SJSA1 (cell line): ENCODE measurements at regions not wholly inside any gene's neighbourhood (a gene's known extent, or its start where the extent isn't known, plus 50 kb on each side); places are given as distances from the start of the nearest gene placed in this dataset.
"Not testable (repeated sequence)": the region's sequence is repeated elsewhere in the genome, so short reads cannot be mapped to it uniquely, and the experiment has no call there.

Source experiments
- DNase-seq, 2 experiments: peaks; one replicate each; pipeline ENCODE4 v3.0.0-alpha.2; 2015 to 2020; ENCODE audit warnings: low spot score in 2 of 2, low read depth in 1 of 2
- H3K27ac ChIP-seq: fragments of 250-450 bp; sonication (Bioruptor Pico); 2 replicates; pipeline ENCODE4 v1.5.1; 2020; ENCODE audit warnings: mild to moderate bottlenecking, moderate library complexity
- H3K27me3 ChIP-seq: fragments of 250-450 bp; sonication (Bioruptor Pico); replicated peaks from 2 replicates; pipeline ENCODE4 v1.5.1; 2020; ENCODE audit warnings: mild to moderate bottlenecking, moderate library complexity
- H3K36me3 ChIP-seq: fragments of 250-450 bp; sonication (Bioruptor Pico); 2 replicates; pipeline ENCODE4 v1.5.1; 2020; ENCODE audit warnings: mild to moderate bottlenecking
- H3K4me1 ChIP-seq: fragments of 250-450 bp; sonication (Bioruptor Pico); replicated peaks from 2 replicates; pipeline ENCODE4 v1.6.1; 2021; ENCODE audit warnings: mild to moderate bottlenecking
- H3K4me3 ChIP-seq: fragments of 250-450 bp; sonication (Bioruptor Pico); 2 replicates; pipeline ENCODE4 v1.5.1; 2020; ENCODE audit warnings: mild to moderate bottlenecking
- H3K9me3 ChIP-seq: fragments of 250-450 bp; sonication (Bioruptor Pico); replicated peaks from 2 replicates; pipeline ENCODE4 v1.5.1; 2020; ENCODE audit warnings: mild to moderate bottlenecking

DNA sequence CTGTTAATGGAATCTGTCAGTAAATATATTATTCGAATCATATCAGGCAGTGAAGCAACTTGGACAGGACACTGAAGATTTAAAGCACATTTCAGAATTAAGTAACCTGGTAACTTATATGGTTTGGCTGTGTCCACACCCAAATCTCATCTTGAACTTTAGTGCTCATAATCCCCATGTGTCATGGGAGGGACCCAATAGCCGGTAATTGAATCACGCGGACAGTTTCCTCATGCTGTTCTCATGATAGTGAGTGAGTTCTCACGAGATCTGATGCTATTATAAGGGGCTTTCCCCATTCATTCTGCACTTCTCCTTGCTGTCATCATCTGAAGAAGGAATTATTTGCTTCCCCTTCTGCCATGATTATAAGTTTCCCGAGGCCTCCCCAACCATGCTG, 83.2 kb upstream of the COL1A2 start:
- no peak overlapping the region for H3K4me3 ChIP-seq
- no peak for DNase-seq

DNA sequence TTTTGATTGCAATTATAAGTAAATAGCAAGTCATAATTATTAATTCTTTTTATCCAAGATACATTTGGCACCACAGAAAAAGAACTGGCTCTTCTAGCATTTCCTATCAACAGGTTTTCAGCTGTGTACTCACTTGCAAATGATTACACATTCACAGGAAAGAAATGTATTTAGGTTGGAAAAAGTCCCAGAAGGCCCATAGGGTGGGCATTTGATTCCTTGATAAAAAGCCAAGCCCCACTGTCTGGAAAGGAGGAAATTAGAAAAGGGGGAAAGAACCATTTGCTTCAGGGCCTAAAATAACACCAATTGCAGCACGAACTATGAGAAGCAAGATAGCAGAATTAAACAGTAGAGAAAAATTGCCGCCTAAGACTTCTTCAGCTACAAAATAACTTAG, 80.8 kb upstream of the COL1A2 start:
- no peak for DNase-seq

More for the DNA sequence above, 83.2 kb upstream of the COL1A2 start:
- Histone ChIP-seq H3K36me3 (no peaks in the 10 kb centered on the region), H3K4me1 (0 out of 2 replicates have a peak, but pooled peaks cover 3% of the 10 kb centered on the region), H3K27me3 (no peaks in the 10 kb centered on the region), H3K27ac (no peak overlapping the region), H3K9me3 (no peaks in the 10 kb centered on the region)

GRCh38 chr7:94314413-94315410, 80.0 kb upstream of the COL1A2 start:
- DNase-seq: no peak
- Histone ChIP-seq H3K4me3 (no peak overlapping the region), H3K36me3 (no peaks in the 10 kb centered on the region), H3K4me1 (0 out of 2 replicates have a peak, but pooled peaks cover 3% of the 10 kb centered on the region), H3K9me3 (no peaks in the 10 kb centered on the region), H3K27ac (no peak overlapping the region), H3K27me3 (no peaks in the 10 kb centered on the region)

More for the DNA sequence above, 80.8 kb upstream of the COL1A2 start:
- Histone ChIP-seq H3K36me3 (no peaks in the 10 kb centered on the region), H3K27me3 (no peaks in the 10 kb centered on the region), H3K9me3 (no peaks in the 10 kb centered on the region), H3K27ac (no peak overlapping the region), H3K4me1 (0 out of 2 replicates have a peak, but pooled peaks cover 3% of the 10 kb centered on the region), H3K4me3 (no peak overlapping the region)

DNA sequence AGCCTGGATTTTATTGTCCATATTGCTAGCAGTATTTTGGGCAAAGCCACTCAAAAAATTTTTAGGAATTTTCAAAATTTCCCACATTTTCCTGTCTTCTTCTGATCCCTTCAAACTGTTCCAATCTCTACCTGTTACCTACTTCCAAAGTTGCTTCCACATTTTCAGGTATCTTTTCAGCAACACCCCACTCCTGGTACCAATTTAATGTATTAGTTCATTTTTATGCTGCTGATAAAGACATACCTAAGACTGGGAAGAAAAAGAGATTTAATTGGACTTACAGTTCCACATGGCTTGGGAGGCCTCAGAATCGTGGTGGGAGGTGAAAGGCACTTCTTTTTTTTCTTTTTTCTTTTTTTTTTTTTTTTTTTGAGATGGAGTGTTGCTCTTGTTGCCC, 73.6 kb upstream of the COL1A2 start:
- H3K9me3 ChIP-seq, H3K36me3 ChIP-seq: not testable (repeated sequence)

GRCh38 chr7:94323844-94324243, 70.9 kb upstream of the COL1A2 start:
- no peak overlapping the region for H3K4me3 ChIP-seq
- H3K27ac ChIP-seq: no peak overlapping the region
- no peaks in the 10 kb centered on the region for H3K4me1 ChIP-seq
- H3K27me3 ChIP-seq: no peaks in the 10 kb centered on the region
- no peak for DNase-seq
- H3K36me3 ChIP-seq: no peaks in the 10 kb centered on the region
- no peaks in the 10 kb centered on the region; the same call in 1 of the 2 replicates for H3K9me3 ChIP-seq

More for the DNA sequence above, 73.6 kb upstream of the COL1A2 start:
- DNase-seq, H3K27me3 ChIP-seq, H3K4me1 ChIP-seq, H3K27ac ChIP-seq, H3K4me3 ChIP-seq: not testable (repeated sequence)

DNA sequence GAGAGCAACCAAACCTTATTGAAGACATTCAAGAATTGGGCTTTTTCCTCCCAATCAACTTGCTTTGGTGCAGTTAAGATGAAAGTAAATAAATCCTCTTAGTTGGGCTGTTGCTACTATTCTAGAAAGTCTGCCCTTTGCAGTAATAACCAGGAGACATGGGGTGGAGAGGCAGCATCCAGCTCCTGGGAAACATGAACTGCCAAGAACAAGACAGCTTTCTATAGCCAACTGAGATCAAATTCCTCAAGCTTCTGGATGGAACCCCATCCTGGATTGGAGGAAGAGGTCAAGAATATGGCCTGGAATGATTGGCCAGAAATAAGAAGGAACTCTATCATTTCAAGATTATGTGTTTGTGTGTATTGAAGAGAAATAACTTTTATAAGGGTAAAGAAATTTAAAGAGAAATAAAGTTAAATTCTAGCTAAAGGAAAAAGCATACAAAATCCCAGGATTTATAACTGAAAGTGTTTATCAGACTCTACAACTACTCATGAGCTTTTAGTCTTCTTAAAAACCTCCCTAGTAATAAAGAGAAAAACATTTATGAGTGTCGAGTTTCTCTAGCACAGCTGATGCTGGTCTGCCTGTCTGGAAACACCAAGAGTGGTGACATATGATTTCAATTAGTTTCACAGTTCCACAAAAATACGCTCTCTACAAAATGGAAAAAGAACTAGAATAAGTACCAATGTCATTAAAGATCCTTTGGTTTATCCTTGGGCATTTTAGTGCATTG, 70.1 kb upstream of the COL1A2 start:
- no peaks in the 10 kb centered on the region for H3K27me3 ChIP-seq
- DNase-seq: no peak
- H3K9me3 ChIP-seq: no peaks in the 10 kb centered on the region; the same call in 1 of the 2 replicates
- no peaks in the 10 kb centered on the region for H3K4me1 ChIP-seq
- no peak overlapping the region for H3K27ac ChIP-seq
- H3K36me3 ChIP-seq: no peaks in the 10 kb centered on the region
- no peak overlapping the region for H3K4me3 ChIP-seq

GRCh38 chr7:94325122-94325475, 69.6 kb upstream of the COL1A2 start:
- no peak overlapping the region for H3K27ac ChIP-seq
- H3K36me3 ChIP-seq: no peaks in the 10 kb centered on the region
- no peaks in the 10 kb centered on the region for H3K27me3 ChIP-seq
- no peaks in the 10 kb centered on the region; the same call in 1 of the 2 replicates for H3K9me3 ChIP-seq
- H3K4me3 ChIP-seq: no peak overlapping the region
- no peaks in the 10 kb centered on the region; the same call in 1 of the 2 replicates for H3K4me1 ChIP-seq
- no peak for DNase-seq

DNA sequence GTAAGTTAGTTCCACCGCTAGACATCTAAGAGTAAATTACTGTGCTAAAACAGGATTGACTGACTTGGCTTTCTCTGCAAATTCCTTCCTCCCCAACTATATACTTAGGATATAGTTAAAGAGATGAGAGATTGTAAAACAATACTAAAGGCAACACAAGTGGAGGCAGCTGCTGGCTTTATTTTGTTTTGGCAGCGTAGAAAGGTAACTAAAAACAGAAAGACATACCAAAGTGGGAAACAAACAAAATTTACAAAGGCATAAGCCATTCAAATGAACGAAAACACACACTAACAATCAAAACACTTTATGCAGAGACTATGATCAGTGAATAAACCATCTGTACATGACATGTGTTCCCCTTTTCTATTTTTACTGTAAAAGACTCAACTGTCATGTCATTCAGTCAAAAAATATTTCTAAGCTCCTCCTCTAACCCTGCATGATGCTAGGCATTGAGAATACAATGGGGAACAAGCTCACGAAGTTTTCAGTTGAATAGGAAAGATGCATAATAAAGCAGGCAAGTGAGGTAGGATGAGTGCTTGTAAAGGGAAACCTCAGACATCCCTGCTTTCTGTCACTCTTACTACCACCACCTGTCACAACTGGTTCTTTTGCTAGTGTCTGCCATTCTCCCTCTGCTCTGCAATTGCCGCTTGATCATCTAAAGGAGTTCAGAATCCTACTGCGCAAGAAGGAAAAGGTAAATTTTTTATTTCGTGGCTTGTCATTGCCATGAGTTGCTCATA, 64.2 kb upstream of the COL1A2 start:
- Histone ChIP-seq H3K36me3 (no peaks in the 10 kb centered on the region), H3K9me3 (no peaks in the 10 kb centered on the region), H3K4me1 (peaks cover 5% of the 10 kb centered on the region; the same call in 1 of the 2 replicates), H3K27ac (no peak overlapping the region; the same call in 1 of the 2 replicates), H3K27me3 (no peaks in the 10 kb centered on the region), H3K4me3 (no peak overlapping the region)
- DNase-seq: no peak

DNA sequence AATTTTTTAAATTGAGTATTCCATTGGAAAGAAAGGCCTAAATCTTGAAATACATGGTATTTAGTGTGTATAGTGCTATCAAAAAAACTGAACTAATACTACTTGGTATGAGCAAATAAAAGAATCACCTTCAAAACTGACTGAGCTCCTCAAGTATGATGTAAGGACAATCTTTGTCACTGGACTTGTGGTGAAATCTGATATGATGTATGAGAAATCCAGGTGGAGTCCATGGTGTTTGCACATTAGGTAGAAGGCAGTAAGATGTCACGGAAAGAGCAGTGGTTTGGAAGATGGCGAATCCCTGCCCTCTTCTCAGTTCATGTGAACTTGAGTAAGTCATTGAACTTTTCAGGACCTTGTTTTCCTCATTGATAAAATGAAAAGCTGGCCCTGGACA, 62.1 kb upstream of the COL1A2 start:
- no peak overlapping the region for H3K4me3 ChIP-seq
- H3K27me3 ChIP-seq: no peaks in the 10 kb centered on the region
- H3K36me3 ChIP-seq: no peaks in the 10 kb centered on the region
- H3K9me3 ChIP-seq: no peaks in the 10 kb centered on the region
- H3K27ac ChIP-seq: no peak overlapping the region
- peaks cover 5% of the 10 kb centered on the region; the same call in 1 of the 2 replicates for H3K4me1 ChIP-seq
- no peak for DNase-seq

- no peak for DNase-seq
These were observed 60.9 kb upstream of the COL1A2 start for GRCh38 chr7:94333810-94334209.

GRCh38 chr7:94335586-94335985, 59.1 kb upstream of the COL1A2 start:
- Histone ChIP-seq H3K4me3 (no peak overlapping the region), H3K27me3 (no peaks in the 10 kb centered on the region), H3K27ac (no peak overlapping the region), H3K9me3 (no peaks in the 10 kb centered on the region), H3K4me1 (peaks cover 23% of the 10 kb centered on the region), H3K36me3 (no peaks in the 10 kb centered on the region)
- DNase-seq: no peak

More at GRCh38 chr7:94333810-94334209, 60.9 kb upstream of the COL1A2 start:
- Histone ChIP-seq H3K36me3 (no peaks in the 10 kb centered on the region), H3K27ac (no peak overlapping the region), H3K27me3 (no peaks in the 10 kb centered on the region), H3K4me3 (no peak overlapping the region), H3K4me1 (peaks cover 9% of the 10 kb centered on the region), H3K9me3 (no peaks in the 10 kb centered on the region)

DNA sequence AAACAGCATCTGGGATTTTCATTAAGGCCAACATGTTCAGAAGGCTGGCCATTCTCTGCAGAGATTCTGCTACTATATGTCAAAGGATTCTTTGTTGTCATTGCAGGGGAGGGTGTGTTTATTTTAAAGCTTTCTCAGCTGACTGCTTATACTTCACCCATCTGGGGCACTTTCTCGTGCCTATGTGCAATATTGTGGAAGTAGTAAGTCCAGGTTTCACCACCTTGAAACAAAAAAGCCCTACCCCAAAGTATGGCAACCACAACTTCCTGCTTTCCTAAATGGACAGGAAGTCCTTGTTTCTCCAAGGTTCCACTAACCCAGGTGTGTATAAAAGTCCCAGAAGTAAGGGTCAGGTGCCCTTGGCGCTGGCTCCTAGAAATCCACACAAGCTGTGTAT, 58.7 kb upstream of the COL1A2 start:
- DNase-seq: no peak
- H3K27ac ChIP-seq: no peak overlapping the region
- H3K27me3 ChIP-seq: no peaks in the 10 kb centered on the region
- no peaks in the 10 kb centered on the region for H3K9me3 ChIP-seq
- H3K4me3 ChIP-seq: no peak overlapping the region
- no peaks in the 10 kb centered on the region for H3K36me3 ChIP-seq
- H3K4me1 ChIP-seq: peaks cover 23% of the 10 kb centered on the region

- Histone ChIP-seq H3K4me1 (peaks cover 20% of the 10 kb centered on the region), H3K9me3 (no peaks in the 10 kb centered on the region), H3K36me3 (no peaks in the 10 kb centered on the region), H3K27me3 (no peaks in the 10 kb centered on the region), H3K27ac (no peak overlapping the region), H3K4me3 (no peak overlapping the region)
- DNase-seq: no peak
These were observed 55.7 kb upstream of the COL1A2 start for GRCh38 chr7:94338921-94339371.
